HG03571 (cell line): ENCODE measurements at regions not wholly inside any gene's neighbourhood (a gene's known extent, or its start where the extent isn't known, plus 50 kb on each side); places are given as distances from the start of the nearest gene placed in this dataset.
A peak's percentile ranks its signal among the peaks of the same experiment; 100 is the strongest.

Source experiments
- ATAC-seq: cut with Tn5 transposase; IDR thresholded peaks from one replicate; pipeline ENCODE4 v1.9.1; 2021; ENCODE audit not compliant: unreplicated experiment

DNA sequence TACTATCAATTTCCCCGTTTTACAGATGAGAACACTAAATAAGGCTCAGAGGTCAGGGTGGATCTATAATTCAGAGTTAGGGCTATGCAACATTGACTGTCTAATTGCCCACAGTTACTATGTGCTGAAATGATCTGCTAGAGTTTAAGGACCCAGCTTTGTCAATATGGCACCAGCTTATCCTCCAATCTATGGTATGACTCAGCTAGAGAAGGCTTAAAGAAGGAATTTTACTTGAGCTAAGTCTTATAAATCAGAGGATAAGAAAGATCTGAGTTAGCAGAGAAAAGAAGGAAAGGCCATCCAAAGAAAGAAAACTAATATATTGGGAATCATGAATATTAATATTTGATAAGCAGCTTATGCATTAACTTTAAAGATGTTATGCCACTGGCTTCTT lies 78.1 kb downstream of the ASB9 start:
- no peak for ATAC-seq

DNA sequence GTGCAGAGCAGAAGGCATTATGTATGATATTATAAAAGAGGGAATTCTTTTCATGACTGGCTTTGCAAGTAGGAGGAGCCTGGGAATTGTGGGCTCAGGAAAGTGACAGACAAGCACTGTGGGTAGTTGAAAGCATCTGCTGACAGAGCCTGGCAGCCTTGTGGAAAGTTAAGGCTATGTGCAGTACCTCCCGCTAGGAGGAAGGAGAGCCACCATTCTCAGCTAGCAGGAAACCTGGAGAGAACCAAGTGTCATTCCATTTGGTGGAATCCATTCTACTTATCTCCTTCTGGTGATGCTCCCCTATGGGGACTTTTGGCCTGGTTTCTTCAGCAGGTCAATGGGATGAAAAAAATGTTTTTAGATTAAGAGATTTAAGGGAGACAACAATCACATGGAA lies 81.8 kb downstream of the ASB9 start:
- no peak for ATAC-seq

DNA sequence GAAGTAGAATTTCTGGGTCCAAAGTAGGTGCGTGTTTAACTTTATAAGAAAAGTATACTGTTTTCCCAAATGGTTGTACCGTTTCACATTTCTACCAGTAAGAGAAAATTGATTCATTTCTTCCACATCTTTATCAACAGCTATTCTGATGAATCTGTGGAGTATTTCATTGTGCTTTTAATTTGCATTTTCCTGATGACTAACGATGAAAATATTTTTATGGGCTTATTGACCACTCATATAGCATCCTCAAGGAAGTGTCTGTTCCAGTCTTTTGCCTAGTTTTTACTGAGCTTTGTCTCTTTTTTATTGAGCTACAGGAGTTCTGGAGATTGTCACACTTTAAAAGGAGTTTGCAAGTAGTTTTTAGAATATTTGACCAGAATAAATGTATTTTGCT lies 92.6 kb downstream of the ASB9 start:
- no peak for ATAC-seq

DNA sequence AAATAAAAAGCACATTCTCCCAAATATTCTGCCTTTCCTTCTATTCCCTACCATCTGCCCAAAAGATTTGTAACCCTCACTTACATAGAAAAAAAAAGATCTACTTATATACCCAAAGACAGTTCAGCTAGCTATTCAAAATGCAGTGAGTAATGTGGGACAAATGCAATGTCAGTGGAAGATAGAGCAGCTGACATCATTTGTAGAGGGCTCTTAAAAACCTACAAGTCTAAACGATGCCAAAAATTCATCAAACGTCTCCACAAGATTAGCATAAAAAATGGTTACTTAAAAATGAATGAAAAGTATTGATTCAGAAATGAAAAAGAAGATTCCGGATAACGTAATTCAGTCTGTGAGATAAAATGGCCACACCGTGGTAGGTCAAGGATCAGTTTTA lies 96.5 kb downstream of the ASB9 start:
- ATAC-seq = no peak

DNA sequence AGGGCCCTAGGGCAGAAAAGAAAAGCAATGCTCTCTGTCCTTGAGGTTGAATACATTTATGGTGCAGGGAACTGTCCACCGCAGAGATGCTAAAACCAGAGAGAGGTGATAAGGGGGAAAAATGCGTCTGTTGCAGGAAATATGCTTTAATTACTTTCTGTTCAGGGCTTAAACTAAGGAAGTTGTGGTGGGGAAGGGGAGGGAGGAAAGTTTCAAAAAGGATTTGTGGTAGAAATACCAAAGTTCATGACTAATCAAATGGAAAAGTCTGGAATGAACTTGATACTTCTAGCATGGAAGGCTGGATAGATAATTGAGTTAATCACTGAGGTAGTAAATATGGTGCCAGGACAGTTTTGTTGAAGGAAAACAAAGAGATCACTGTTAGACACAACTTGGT lies 99.0 kb downstream of the ASB9 start:
- ATAC-seq = no peak

DNA sequence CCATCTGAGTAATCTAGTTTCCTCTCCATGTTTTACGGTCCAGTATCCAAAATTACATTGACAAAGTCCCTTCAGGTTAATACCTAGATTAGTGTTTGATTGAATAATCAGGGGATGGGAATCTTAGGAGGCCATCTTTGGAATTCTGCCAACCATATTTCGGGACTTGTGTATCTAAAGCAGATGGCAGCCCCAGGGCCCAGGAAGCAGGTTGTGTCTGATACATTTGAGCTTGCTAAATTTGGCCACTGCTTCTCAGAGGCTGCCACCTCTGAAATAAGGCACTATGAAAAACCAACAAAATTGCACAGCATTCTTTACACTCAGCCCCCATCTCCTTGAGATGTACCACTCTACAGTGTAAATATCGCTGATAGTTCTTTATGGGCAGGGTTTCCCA lies 102.1 kb downstream of the ASB9 start:
- ATAC-seq = no peak

DNA sequence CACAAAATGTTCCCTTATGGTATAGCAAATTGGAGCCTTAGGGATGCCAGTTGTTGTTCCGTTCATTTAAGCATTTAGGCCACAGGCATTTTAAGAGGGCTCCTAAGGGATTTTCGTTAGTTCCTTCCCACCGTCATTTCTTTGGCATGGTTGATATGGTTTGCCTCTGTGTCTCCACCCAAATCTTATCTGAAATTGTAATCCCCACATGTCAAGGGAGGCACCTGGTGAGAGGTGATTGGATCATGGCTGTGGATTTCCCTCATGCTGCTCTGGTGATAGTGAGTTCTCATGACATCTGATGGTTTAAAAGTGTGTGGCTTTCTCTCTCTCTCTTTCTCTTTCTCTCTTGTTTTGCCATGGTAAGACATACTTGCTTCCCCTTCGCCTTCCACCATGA lies 104.1 kb downstream of the ASB9 start:
- no peak for ATAC-seq

DNA sequence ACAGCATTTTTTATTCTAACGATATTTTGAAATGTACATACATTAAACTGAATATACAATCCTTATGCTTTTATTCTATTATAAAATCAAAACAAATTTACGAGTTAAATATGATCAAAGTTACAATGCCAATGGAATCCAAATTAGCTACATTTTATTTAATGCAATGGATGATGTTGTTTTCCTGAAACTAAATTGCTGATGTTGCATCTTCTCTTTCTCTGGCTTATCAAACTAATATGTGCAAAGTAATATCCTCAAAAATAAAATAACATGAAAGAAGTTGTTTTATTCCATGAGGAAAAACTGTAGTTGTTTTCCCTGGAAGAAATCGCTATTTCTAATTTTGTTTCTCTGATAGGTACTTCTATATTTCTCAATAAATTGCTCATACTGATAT lies 106.8 kb downstream of the ASB9 start:
- no peak for ATAC-seq

DNA sequence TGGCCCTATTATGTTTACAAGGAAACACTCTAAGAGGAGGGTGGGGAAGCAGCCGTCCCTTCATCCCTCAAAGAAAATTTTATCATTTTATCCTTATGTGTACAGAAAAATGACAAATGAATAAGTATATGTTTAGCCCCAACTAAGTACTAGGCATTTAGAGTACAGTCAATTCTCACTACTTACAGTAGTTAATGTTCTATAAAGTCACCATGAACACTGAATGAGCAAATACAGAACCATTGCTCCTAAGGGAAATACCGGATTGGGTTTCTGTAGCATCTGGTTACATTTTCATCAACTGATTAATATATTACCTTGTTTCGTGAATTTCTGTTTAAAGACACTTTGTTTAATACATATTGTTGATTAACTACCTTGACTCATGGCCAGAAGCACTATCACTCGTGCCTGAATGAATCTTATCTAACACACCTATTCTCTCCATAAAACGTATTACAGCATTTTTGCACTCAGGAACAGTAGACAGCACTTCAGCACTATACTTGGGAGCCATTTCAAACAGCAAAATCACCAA lies 109.3 kb downstream of the ASB9 start:
- peak; percentile 69 for ATAC-seq

DNA sequence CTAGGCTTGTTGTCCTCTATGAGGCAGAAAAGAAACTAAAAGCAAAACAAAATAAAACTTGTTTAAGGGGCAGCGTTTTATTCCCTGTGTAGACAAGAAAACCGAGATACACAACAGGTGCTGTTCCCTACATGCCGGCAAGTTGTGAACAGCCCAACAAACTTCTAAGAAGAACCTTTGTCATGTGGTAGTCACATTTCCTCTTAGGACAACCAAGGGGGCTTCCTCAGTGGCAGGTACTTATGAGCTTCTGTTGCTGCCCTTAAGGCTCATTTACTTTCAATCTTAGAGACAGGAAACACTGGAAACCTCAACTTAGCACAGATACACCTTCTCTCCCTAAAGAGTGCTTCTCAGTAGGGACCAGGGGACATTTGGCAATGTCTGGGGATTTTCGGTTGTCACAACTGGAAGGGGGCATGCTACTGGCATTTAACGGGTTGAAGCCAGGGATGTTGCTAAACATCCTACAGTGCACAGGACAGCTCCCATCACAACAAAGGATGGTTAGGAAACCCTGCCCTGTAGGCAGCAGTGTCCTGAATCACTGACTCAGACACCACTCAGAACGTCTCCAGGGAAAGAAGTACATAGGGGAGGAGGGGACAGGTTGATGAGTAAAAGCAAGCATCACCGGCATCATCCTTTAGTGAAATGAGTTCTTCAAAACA lies 111.0 kb downstream of the ASB9 start:
- ATAC-seq = peak; percentile 62

DNA sequence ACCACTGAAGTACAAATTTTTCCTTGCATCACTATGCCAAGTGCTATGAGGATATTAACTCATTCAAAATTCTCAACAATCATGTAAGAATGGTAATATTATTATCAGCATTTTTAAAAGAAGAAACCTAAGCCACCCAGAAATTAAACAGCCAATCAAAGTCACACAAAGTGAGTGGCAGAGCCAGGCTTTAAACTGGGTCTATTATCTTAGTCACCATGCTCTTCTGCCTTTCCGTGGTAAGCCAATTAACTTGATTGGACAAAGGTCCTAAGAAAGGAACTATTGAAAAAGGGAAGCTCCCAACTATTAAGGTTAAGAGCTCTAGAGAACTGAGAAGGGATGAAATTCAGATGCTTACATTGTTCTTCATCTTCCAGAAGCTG lies 111.5 kb downstream of the ASB9 start:
- no peak for ATAC-seq

DNA sequence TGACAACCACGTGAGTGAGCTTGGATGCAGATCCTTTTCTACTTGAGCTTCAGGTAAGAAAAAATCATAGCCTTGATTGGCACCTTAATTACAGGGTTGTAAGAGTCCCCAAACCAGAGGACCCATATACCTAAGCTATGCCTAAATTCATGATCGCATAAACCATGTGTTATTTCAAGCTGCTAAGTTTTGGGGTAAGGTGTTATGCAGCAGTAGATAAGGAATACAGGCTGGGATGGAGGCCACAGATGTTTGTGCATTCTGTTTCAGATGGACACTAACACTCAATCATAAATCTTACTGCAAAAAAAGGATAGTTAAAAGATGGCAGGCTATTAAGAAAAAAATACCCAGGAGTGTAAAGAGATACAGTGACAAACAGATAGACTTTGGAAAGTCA lies 112.3 kb downstream of the ASB9 start:
- ATAC-seq = no peak

DNA sequence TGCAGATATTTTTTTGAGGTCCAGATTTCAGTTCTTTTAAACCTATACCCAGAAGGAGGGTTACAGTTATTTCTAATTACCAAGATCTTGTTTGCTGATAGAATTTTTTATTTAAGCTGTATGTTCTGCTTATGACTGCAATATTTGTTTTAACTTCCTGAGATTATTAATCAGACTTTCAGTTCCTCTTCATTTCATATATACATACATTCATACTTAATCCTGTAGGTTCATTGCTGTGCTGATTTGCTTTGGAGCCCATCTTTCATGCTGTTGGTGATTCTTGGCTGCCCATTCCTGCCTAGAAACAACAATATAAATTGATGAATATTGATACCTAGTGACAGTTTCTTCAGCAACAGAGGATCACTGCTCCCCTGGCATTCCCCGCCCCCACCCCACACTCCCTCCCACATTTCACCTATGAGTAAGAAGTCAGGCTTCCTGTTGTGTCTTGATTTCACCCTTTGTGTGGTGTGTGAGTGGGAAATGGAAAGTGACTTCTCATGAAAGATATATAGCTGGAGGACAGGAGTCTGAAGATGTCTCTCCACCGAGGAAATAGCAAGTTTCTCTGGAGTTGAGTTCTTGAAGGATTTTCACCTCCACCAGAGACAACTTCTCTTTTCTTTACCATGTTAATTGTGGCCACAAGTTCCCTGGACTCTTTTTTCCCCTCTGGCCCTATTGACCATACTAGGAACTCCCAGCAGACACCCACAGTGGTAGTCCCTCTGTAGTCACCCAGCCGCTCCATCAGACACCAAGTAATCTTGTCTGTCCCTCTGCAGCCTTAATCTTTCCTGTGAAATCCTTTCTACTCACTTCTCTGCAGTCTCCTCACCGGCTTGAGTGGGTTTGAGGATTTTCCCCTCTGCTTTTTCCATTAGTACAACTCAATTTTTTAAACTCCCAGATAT lies 118.4 kb downstream of the ASB9 start:
- ATAC-seq = peak; percentile 71

DNA sequence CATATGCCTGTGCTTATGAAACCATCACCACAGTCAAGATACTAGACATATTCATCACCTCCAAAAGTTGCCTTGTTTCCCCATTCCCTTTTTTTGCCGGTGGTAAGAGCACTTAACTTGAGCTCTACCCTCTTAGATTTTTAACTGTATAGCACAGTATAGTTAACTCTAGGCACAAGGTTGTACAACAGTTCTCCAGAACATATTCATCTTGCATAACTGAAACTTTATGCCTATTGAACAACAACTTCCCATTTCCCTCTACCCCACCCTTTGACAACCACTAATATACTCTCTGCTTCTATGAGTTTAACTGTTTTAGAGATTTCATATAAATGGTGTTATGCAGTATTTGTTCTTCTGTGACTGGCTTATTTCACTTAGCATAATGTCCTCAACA lies 119.3 kb downstream of the ASB9 start:
- ATAC-seq = no peak

DNA sequence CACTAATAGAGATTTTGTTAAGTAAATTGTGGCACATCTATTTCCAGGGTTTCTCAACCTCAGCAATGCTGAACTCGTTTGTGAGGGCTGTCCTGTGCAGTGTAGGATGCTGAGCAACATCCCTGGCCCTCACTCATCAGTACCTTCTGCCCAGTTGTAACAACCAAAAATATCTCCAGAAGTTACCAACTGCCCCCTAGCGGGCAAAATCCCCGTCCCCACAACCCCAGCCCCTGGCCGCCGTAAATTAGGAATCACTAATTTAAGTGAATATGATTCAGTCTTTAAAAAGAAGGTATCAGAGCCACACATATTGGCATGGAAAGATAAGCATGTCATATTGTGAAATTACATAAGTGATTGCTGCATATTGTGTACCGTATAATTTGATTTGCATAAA lies 123.4 kb downstream of the ASB9 start:
- no peak for ATAC-seq

DNA sequence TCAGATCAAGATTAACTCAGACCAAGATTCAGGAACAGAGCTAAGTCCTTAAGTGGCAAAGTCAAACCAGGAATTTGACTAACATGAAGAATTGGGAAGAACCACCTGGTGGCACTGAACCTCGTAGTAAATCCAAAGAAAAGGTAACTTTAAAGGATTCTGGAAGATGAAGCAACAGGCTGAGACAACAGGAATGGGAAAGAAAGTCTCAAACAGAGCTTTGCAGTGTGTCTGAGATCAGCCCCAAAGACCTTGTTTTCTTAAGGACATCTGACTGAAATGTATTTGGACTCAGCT lies 126.1 kb downstream of the ASB9 start:
- no peak for ATAC-seq

DNA sequence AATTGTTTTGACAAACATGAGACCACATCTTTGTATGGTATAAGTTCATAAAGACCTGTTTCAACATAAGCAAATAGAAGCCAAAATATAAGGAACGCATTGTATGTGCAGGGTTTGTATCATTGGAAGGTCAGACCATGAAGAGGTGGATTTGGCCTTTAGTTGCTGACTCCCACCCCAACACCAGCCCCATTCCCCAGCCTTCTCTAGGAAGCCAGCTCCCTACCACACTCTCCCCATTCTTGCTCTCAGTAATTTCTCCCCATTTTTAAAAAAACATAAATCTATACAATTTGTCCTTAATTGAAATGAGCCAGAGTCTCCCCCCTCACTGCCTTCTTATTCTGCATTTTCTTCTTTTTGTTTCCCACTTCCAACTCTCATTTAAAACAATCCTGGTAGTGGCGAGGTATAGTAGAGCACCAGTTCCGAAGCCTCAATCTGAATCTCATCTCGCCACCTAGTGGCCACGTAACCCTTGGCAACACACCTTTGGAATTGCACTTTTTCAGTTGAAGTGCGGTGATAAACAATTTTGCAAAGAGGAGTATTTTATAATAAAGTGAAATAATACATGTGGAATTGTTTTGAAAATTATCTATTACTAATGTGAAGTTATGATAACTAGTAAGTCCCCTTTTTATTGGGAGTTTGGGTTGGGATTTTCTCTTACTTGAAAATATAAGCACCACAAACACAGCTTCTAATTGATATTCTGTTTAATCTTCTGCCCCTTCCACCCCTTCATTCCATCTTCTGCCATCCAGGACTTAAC lies 126.6 kb downstream of the ASB9 start:
- ATAC-seq = no peak

DNA sequence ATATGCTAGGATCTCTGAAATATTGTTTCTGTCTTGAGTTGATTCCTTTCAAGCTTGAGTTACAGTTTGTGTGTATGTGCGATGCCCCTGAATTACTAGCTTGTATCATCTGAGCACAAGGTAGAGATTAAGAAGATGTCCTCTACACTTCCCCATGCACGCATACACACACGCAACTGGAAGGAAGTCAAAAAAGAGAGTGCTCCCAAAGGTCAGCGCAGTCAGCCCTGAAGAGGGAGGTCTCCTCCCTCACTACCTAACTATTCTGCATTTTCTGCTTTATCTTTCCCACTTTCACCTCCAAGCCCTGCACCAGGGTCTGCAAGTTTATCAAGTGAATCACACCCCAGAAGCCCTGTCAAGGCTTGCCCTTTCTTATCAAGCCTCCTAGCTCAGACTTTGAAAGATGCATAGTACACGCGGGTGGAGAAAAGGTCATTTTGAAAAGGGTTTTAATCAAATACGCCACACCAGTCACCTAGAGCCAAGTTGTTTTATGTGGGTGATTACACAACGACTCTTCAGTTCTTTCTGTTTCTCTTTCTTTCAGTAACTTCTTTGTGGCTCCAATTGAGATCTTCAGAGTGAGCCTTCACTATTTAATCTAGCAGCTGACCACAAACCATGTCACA lies 127.7 kb downstream of the ASB9 start:
- no peak for ATAC-seq

DNA sequence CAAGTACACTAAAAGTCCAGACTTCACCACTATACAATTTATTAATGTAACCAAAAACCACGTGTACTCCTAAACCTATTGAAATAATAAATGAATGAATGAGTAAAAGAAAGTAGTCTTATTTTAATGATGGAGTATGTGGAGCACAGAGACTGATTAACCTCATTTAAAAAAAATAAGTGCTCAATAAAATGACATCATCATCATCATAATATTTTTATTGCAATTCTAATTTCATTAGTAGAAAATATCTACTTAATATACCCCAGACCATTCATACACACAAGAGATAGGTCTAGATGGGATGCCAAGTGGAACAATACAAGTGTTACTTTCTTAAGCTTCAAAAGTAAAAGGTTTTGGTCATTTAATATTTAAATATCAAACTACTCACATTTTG lies 133.1 kb downstream of the ASB9 start:
- ATAC-seq = no peak

DNA sequence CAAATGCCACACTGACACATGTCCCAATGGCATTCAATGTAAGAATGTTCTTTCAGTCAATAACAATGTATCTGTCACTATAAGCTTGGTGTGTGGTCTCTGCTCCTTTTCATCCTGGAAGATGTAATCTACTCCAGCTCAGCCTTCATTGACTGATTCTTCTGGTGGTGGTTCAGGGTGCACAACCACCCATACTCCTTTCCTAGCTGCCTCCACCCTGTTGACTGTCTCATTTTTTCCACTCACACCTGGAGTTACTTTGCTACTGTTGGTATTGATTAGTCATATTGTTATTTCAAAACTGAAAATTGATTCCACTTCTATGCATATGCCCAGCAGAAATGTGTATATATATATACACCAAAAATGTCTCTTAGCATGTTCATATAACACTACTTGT lies 140.5 kb downstream of the ASB9 start:
- ATAC-seq = no peak

DNA sequence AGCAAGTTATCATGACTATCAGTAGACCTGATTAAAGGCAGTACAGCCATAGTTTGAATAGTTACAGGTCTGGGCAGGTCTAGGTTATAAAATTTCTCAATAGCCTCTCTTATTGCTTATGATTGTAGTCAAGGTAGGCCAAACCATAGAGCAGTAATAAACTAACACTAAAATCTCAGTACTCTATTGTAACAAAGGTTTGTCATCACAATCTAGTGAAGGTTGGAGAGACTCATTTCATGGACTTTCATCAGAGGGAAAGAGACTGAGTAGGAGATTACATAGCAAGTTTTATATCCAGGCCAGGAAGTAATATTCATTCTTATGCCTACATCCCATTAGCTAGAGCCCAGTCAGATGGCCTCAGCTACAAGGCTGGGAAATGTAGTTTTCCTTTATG lies 141.0 kb downstream of the ASB9 start:
- no peak for ATAC-seq
